SU-DHL-6 (cell line): ENCODE measurements at regions not wholly inside any gene's neighbourhood (a gene's known extent, or its start where the extent isn't known, plus 50 kb on each side); places are given as distances from the start of the nearest gene placed in this dataset.

Source experiments
- EZH2phosphoT487 ChIP-seq: fragments of 200-600 bp; sonication (generic), shearing (Covaris generic); conservative IDR thresholded peaks from 2 replicates; pipeline ENCODE4 v1.6.1; 2018; ENCODE audit warnings: mild to moderate bottlenecking, antibody characterized with exemption, low read length, moderate library complexity, mixed read lengths
- TF ChIP-seq, protein P1 (sequence below): fragments of 200-600 bp; sonication (generic); IDR thresholded peaks from one replicate; pipeline ENCODE4 v1.5.1; 2017; ENCODE audit warnings: antibody characterized with exemption, mild to moderate bottlenecking, low read length, moderate library complexity; ENCODE audit not compliant: insufficient read depth, poor library complexity, severe bottlenecking

DNA sequence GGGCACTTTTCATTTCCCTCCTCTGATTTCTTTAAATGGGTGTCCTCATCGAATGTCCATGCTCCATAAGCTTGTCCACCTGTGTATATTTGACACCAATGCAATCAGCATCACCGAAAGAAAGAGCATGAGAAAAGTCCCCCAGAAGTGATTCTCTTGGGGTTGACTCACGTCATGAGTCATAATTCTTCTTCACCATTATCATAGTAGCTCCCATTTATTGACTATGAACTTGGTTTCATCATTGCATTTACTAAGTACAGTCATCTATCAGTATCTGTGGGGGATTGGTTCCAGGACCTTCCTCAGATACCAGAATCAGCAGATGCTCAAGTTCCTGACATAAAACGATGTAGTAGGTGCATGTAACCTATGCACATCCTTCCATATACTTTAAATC, 372.5 kb upstream of the CFAP20DC start:
- TF ChIP-seq, protein P1, sequence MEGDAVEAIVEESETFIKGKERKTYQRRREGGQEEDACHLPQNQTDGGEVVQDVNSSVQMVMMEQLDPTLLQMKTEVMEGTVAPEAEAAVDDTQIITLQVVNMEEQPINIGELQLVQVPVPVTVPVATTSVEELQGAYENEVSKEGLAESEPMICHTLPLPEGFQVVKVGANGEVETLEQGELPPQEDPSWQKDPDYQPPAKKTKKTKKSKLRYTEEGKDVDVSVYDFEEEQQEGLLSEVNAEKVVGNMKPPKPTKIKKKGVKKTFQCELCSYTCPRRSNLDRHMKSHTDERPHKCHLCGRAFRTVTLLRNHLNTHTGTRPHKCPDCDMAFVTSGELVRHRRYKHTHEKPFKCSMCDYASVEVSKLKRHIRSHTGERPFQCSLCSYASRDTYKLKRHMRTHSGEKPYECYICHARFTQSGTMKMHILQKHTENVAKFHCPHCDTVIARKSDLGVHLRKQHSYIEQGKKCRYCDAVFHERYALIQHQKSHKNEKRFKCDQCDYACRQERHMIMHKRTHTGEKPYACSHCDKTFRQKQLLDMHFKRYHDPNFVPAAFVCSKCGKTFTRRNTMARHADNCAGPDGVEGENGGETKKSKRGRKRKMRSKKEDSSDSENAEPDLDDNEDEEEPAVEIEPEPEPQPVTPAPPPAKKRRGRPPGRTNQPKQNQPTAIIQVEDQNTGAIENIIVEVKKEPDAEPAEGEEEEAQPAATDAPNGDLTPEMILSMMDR, result no peak
- TF ChIP-seq EZH2phosphoT487, result no peak
